H1 (cell line): ENCODE measurements at regions not wholly inside any gene's neighbourhood (a gene's known extent, or its start where the extent isn't known, plus 50 kb on each side); places are given as distances from the start of the nearest gene placed in this dataset.

Source experiments
- CTCF ChIA-PET: fragments of 300-600 bp; sonication (Branson Sonifier 250); formaldehyde crosslinking; loops from one replicate; lab custom pipeline; 2021; ENCODE audit not compliant: partially characterized antibody; lab: Charles Lee
- POLR2A ChIA-PET: fragments of 300-600 bp; sonication (Branson Sonifier 250); formaldehyde crosslinking; loops from one replicate; lab custom pipeline; 2021; ENCODE audit warnings: inconsistent platforms; ENCODE audit not compliant: partially characterized antibody; lab: Charles Lee
- DNase-seq, 2 experiments: peaks; one replicate each; pipeline versions ENCODE4 v3.0.0 to v3.0.0-alpha.2; 2010 to 2022; ENCODE audit warnings: low spot score in 2 of 2, low read depth in 1 of 2, mixed read lengths in 1 of 2
- FAIRE-seq: peaks from 2 replicates; lab custom pipeline; 2011; peaks lifted over from hg19 to GRCh38; lab: Jason Lieb, UNC
- H2AFZ ChIP-seq: 2 replicates; pipeline ENCODE4 v1.8.1; 2012; ENCODE audit warnings: low read length, inconsistent platforms
- H2AK5ac ChIP-seq: 2 replicates; pipeline ENCODE4 v1.6.1; 2013; ENCODE audit warnings: low read depth, low read length
- H2BK120ac ChIP-seq: replicated peaks from 2 replicates; pipeline ENCODE3; 2013; ENCODE audit warnings: low read depth, low read length, inconsistent platforms
- H2BK12ac ChIP-seq: 2 replicates; pipeline ENCODE4 v1.6.1; 2013; ENCODE audit warnings: low read depth, low read length
- H2BK15ac ChIP-seq: 2 replicates; pipeline ENCODE4 v1.6.1; 2013; ENCODE audit warnings: low read length
- H2BK20ac ChIP-seq: 2 replicates; pipeline ENCODE4 v1.6.1; 2013; ENCODE audit warnings: low read length
- H2BK5ac ChIP-seq: 2 replicates; pipeline ENCODE4 v1.6.1; 2013; ENCODE audit warnings: low read depth, low read length
- H3K14ac ChIP-seq: 2 replicates; pipeline ENCODE4 v1.6.1; 2013; ENCODE audit warnings: inconsistent platforms; ENCODE audit not compliant: insufficient read length
- H3K18ac ChIP-seq: 2 replicates; pipeline ENCODE4 v1.6.1; 2013; ENCODE audit warnings: low read length; ENCODE audit errors: extremely low read depth
- H3K23ac ChIP-seq: 2 replicates; pipeline ENCODE4 v1.6.1; 2013; ENCODE audit warnings: inconsistent platforms; ENCODE audit not compliant: insufficient read length
- H3K23me2 ChIP-seq: 2 replicates; pipeline ENCODE4 v1.6.1; 2013; ENCODE audit warnings: low read depth, low read length
- H3K27ac ChIP-seq: 2 replicates; pipeline ENCODE4 v1.6.1; 2011; ENCODE audit warnings: low read depth, low read length, inconsistent platforms
- H3K27me3 ChIP-seq, 4 experiments: replicated peaks in 1 of 4; 1 replicate in 1 of 4; 2 replicates in 3 of 4; pipeline versions ENCODE4 v1.6.1 to v1.8.1; 2011 to 2013; ENCODE audit warnings: low read length in 3 of 4, mild to moderate bottlenecking in 3 of 4, inconsistent platforms in 2 of 4, mixed read lengths in 2 of 4, moderate library complexity in 1 of 4; ENCODE audit not compliant: control insufficient read depth in 3 of 4, insufficient read depth in 3 of 4; ENCODE audit errors: extremely low read depth in 1 of 4
- H3K36me3 ChIP-seq, 4 experiments: 2 replicates each; pipeline versions ENCODE4 v1.6.1 to v1.8.1; 2011 to 2013; ENCODE audit warnings: mild to moderate bottlenecking in 4 of 4, low read length in 3 of 4, moderate library complexity in 2 of 4, control low read depth in 1 of 4, inconsistent platforms in 1 of 4; ENCODE audit not compliant: insufficient read depth in 4 of 4, control insufficient read depth in 2 of 4
- H3K4ac ChIP-seq: replicated peaks from 2 replicates; pipeline ENCODE3; 2013; ENCODE audit warnings: low read length, low read depth, mixed read lengths, inconsistent platforms; ENCODE audit not compliant: insufficient read length
- H3K4me1 ChIP-seq, 4 experiments: replicated peaks in 1 of 4; 1 replicate in 1 of 4; 2 replicates in 3 of 4; pipeline versions ENCODE4 v1.6.1 to v1.8.1; 2011 to 2013; ENCODE audit warnings: low read length in 3 of 4, inconsistent platforms in 2 of 4, mixed read lengths in 1 of 4; ENCODE audit not compliant: insufficient read depth in 4 of 4, control insufficient read depth in 3 of 4
- H3K4me2 ChIP-seq, 2 experiments: 2 replicates each; pipeline versions ENCODE4 v1.6.1 to v1.8.1; 2011 to 2013; ENCODE audit warnings: low read depth in 2 of 2, low read length in 2 of 2, control low read depth in 1 of 2, inconsistent platforms in 1 of 2, mild to moderate bottlenecking in 1 of 2; ENCODE audit not compliant: insufficient read depth in 1 of 2
- H3K4me3 ChIP-seq, 4 experiments: fragments of 200-600, 300-600 bp in 1 of 4; sonication (generic), shearing (Covaris generic), sonication (Bioruptor Twin) in 1 of 4; 2 replicates each; pipeline versions ENCODE4 v1.5.1 to v1.8.1; 2011 to 2016; ENCODE audit warnings: low read length in 4 of 4, low read depth in 3 of 4, control low read depth in 2 of 4, inconsistent platforms in 2 of 4, mild to moderate bottlenecking in 2 of 4, mixed read lengths in 1 of 4, moderate library complexity in 1 of 4; ENCODE audit not compliant: insufficient read depth in 2 of 4; ENCODE audit errors: extremely low read depth in 1 of 4
- H3K56ac ChIP-seq: replicated peaks from 2 replicates; pipeline ENCODE3; 2013; ENCODE audit warnings: low read depth, mild to moderate bottlenecking, mixed read lengths, low read length, inconsistent platforms; ENCODE audit not compliant: insufficient read length
- H3K79me1 ChIP-seq: 2 replicates; pipeline ENCODE4 v1.6.1; 2013; ENCODE audit warnings: low read depth, low read length, control low read depth
- H3K79me2 ChIP-seq, 2 experiments: 2 replicates each; pipeline versions ENCODE4 v1.6.1 to v1.8.1; 2012 to 2013; ENCODE audit warnings: low read length in 2 of 2, mild to moderate bottlenecking in 2 of 2, inconsistent platforms in 1 of 2; ENCODE audit not compliant: insufficient read depth in 2 of 2, control insufficient read depth in 1 of 2
- H3K9ac ChIP-seq, 4 experiments: replicated peaks in 1 of 4; 1 replicate in 1 of 4; 2 replicates in 3 of 4; pipeline versions ENCODE4 v1.6.1 to v1.8.1; 2011 to 2013; ENCODE audit warnings: low read depth in 3 of 4, low read length in 3 of 4, control low read depth in 2 of 4, mild to moderate bottlenecking in 2 of 4, moderate library complexity in 2 of 4, inconsistent platforms in 1 of 4; ENCODE audit errors: extremely low read depth in 1 of 4
- H3K9me3 ChIP-seq, 2 experiments: 2 replicates each; pipeline versions ENCODE4 v1.6.1 to v1.8.1; 2012 to 2013; ENCODE audit warnings: mild to moderate bottlenecking in 2 of 2, moderate library complexity in 2 of 2, control low read depth in 1 of 2, inconsistent platforms in 1 of 2, low read depth in 1 of 2, low read length in 1 of 2, mixed read lengths in 1 of 2; ENCODE audit not compliant: insufficient read depth in 2 of 2
- H4K20me1 ChIP-seq, 2 experiments: replicated peaks in 1 of 2; 2 replicates each; pipeline versions ENCODE3 to v1.8.1; 2011 to 2013; ENCODE audit warnings: inconsistent platforms in 2 of 2, low read length in 2 of 2, mild to moderate bottlenecking in 1 of 2; ENCODE audit not compliant: insufficient read depth in 2 of 2, control insufficient read depth in 1 of 2
- H4K5ac ChIP-seq: 2 replicates; pipeline ENCODE4 v1.6.1; 2013; ENCODE audit warnings: low read length, low read depth, mixed read lengths, inconsistent platforms; ENCODE audit not compliant: insufficient read length
- H4K8ac ChIP-seq: 2 replicates; pipeline ENCODE4 v1.8.0; 2013; ENCODE audit warnings: mild to moderate bottlenecking, moderate library complexity, low read length, inconsistent platforms; ENCODE audit not compliant: insufficient read depth; ENCODE audit errors: extremely low read depth
- H4K91ac ChIP-seq: replicated peaks from 2 replicates; pipeline ENCODE3; 2013; ENCODE audit warnings: low read length, mixed read lengths, inconsistent platforms; ENCODE audit not compliant: insufficient read length
- ASH2L ChIP-seq: fragments of 200-600, 300-600 bp; sonication (generic); IDR thresholded peaks from one replicate; pipeline ENCODE4 v1.7.1; 2017; ENCODE audit warnings: low read length
- BCL11A ChIP-seq, 2 experiments: IDR thresholded peaks; one replicate each; pipeline ENCODE4 v1.6.1; 2011; ENCODE audit warnings: low read depth in 2 of 2, low read length in 2 of 2, mild to moderate bottlenecking in 2 of 2
- BRCA1 ChIP-seq: IDR thresholded peaks from 2 replicates; pipeline ENCODE4 v1.6.1; 2012; ENCODE audit warnings: low read depth, low read length, improper control_type of control experiment
- CEBPB ChIP-seq: IDR thresholded peaks from 2 replicates; pipeline ENCODE4 v1.6.1; 2012; ENCODE audit warnings: low read depth, low read length
- CTBP2 ChIP-seq: IDR thresholded peaks from 2 replicates; pipeline ENCODE4 v1.7.0; 2011; ENCODE audit warnings: borderline replicate concordance, mild to moderate bottlenecking, moderate library complexity, mixed read lengths, low read length; ENCODE audit not compliant: insufficient read depth, insufficient read length
- EP300 ChIP-seq, 2 experiments: IDR thresholded peaks; 1 replicate in 1 of 2; 2 replicates in 1 of 2; pipeline ENCODE4 v1.6.1; 2011 to 2012; ENCODE audit warnings: low read depth in 2 of 2, low read length in 2 of 2, mild to moderate bottlenecking in 2 of 2, borderline replicate concordance in 1 of 2, inconsistent platforms in 1 of 2, moderate library complexity in 1 of 2
- FOSL1 ChIP-seq: IDR thresholded peaks from 2 replicates; pipeline ENCODE4 v1.6.1; 2011; ENCODE audit warnings: mild to moderate bottlenecking, low read depth, low read length, moderate library complexity; ENCODE audit not compliant: insufficient read depth
- JUND ChIP-seq: IDR thresholded peaks from 2 replicates; pipeline ENCODE4 v1.6.1; 2011; ENCODE audit warnings: mild to moderate bottlenecking, improper control_type of control experiment, low read length
- RNF2 ChIP-seq: fragments of 200-900, 300-1000 bp; sonication (generic); IDR thresholded peaks from 2 replicates; pipeline ENCODE4 v1.7.1; 2016; ENCODE audit warnings: borderline replicate concordance, low read depth, mild to moderate bottlenecking, antibody characterized with exemption, low read length; ENCODE audit not compliant: poor library complexity, severe bottlenecking; ENCODE audit errors: missing control alignments
- RXRA ChIP-seq: IDR thresholded peaks from 2 replicates; pipeline ENCODE4 v1.6.1; 2011; ENCODE audit warnings: low read depth, mild to moderate bottlenecking, low read length, moderate library complexity; ENCODE audit not compliant: insufficient read depth
- SP4 ChIP-seq: IDR thresholded peaks from 2 replicates; pipeline ENCODE4 v1.6.1; 2012; ENCODE audit warnings: low read length, inconsistent platforms
- SRF ChIP-seq: IDR thresholded peaks from 2 replicates; pipeline ENCODE4 v1.6.1; 2011; ENCODE audit warnings: mild to moderate bottlenecking, low read depth, low read length, moderate library complexity
- SUZ12 ChIP-seq: fragments of 200-600 bp; sonication (generic); IDR thresholded peaks from 2 replicates; pipeline ENCODE4 v1.6.1; 2012; ENCODE audit warnings: mild to moderate bottlenecking, inconsistent platforms, low read length, moderate library complexity, mixed read lengths
- TAF1 ChIP-seq: IDR thresholded peaks from 2 replicates; pipeline ENCODE4 v1.6.1; 2011; ENCODE audit warnings: mild to moderate bottlenecking, low read depth, low read length
- TEAD4 ChIP-seq: IDR thresholded peaks from 2 replicates; pipeline ENCODE4 v1.6.1; 2012; ENCODE audit warnings: low read depth, low read length, inconsistent platforms, mixed read lengths
- WGBS, 2 experiments: shearing (Covaris generic) in 1 of 2; methylation state at CpG; one replicate each; pipeline versions ENCODE4 v1.1.6 to v1.1.7; 2013 to 2015; ENCODE audit warnings: low lambda C conversion rate in 2 of 2, mixed read lengths in 2 of 2, inconsistent platforms in 1 of 2, low coverage in 1 of 2, missing lambda C conversion rate in 1 of 2; ENCODE audit not compliant: insufficient replicate concordance in 2 of 2, insufficient coverage in 1 of 2, insufficient read length in 1 of 2; ENCODE audit errors: extremely low coverage in 1 of 2, missing lambda C conversion rate in 1 of 2; 5-methylcytosine and 5-hydroxymethylcytosine counted together

GRCh38 chr5:36364473-36364872, 62.8 kb upstream of the RANBP3L start:
- FAIRE-seq (no peak), DNase-seq (no peak)
- no peaks in the 10 kb centered on the region for H3K79me1 ChIP-seq
- no peak overlapping the region for H3K14ac ChIP-seq
- no peak overlapping the region for H3K4me2 ChIP-seq
- H4K5ac ChIP-seq: no peak overlapping the region
- no peaks in the 10 kb centered on the region for H3K4me1 ChIP-seq
- no peak overlapping the region for H2BK120ac ChIP-seq
- no peaks in the 10 kb centered on the region for H3K79me2 ChIP-seq
- H3K23ac ChIP-seq: no peak overlapping the region
- ChIA-PET CTCF (interaction anchor here (0.9 to 1.7 kb wide), 5 partner anchors 9 to 328 kb away, joined by 3 to 5 read pairs (median 3); no protein-coding TSS in a partner anchor), POLR2A (no interaction called here)
- H2BK5ac ChIP-seq: no peak overlapping the region
- H3K4me3 ChIP-seq: no peak overlapping the region
- H2BK15ac ChIP-seq: no peak overlapping the region
- WGBS, 2 experiments: 55% methylated on average over 4 of the region's 4 CpGs; no CpG with 5 or more reads in 1 of the 2 experiments
- H4K8ac ChIP-seq: no peak overlapping the region
- H3K9ac ChIP-seq: no peak overlapping the region
- H3K18ac ChIP-seq: no peak overlapping the region
- no peaks in the 10 kb centered on the region for H4K20me1 ChIP-seq
- no peaks in the 10 kb centered on the region for H3K9me3 ChIP-seq
- H2AK5ac ChIP-seq: no peak overlapping the region
- no peak overlapping the region for H2BK20ac ChIP-seq
- no peaks in the 10 kb centered on the region for H3K23me2 ChIP-seq
- H3K56ac ChIP-seq: no peak overlapping the region
- H2AFZ ChIP-seq: no peak overlapping the region
- H3K36me3 ChIP-seq: no peaks in the 10 kb centered on the region
- H2BK12ac ChIP-seq: no peak overlapping the region
- no peak overlapping the region for H3K4ac ChIP-seq
- H4K91ac ChIP-seq: no peak overlapping the region
- H3K27ac ChIP-seq: no peak overlapping the region
- no peaks in the 10 kb centered on the region for H3K27me3 ChIP-seq
- no peak for TF ChIP-seq FOSL1
- TF ChIP-seq SUZ12: no peak
- TF ChIP-seq ASH2L: no peak
- no peak for TF ChIP-seq TEAD4
- no peak for TF ChIP-seq SRF
- no peak for TF ChIP-seq RXRA
- TF ChIP-seq BCL11A (IDR thresholded peaks at IDR 0.05; ENCODE audit: low read depth in 2 of 2, low read length in 2 of 2): no peak
- no peak for TF ChIP-seq CTBP2
- TF ChIP-seq CEBPB: no peak
- no peak for TF ChIP-seq EP300 (IDR thresholded peaks at IDR 0.05; ENCODE audit: borderline replicate concordance in 1 of 2, low read depth in 2 of 2, low read length in 2 of 2)
- TF ChIP-seq JUND: no peak
- TF ChIP-seq SP4: no peak
- TF ChIP-seq RNF2: no peak
- TF ChIP-seq TAF1: no peak
- no peak for TF ChIP-seq BRCA1
